AML-193 (cell line): ENCODE measurements at regions not wholly inside any gene's neighbourhood (a gene's known extent, or its start where the extent isn't known, plus 50 kb on each side); places are given as distances from the start of the nearest gene placed in this dataset.
"Not testable (repeated sequence)": the region's sequence is repeated elsewhere in the genome, so short reads cannot be mapped to it uniquely, and the experiment has no call there.

Experiments used
- DNase-seq, 2 experiments: peaks; one replicate each; lab custom pipeline; 2025; lab: John Stamatoyannopoulos, UW

- DNase-seq = not testable (repeated sequence)
Measured at GRCh38 chr5:52165806-52166205, 621.9 kb upstream of the ITGA1 start.

GRCh38 chr5:52173133-52173532 is 614.6 kb upstream of the ITGA1 start:
- no peak for DNase-seq

GRCh38 chr5:52177193-52177592 is 610.5 kb upstream of the ITGA1 start:
- DNase-seq = no peak

GRCh38 chr5:52181403-52181802 is 606.3 kb upstream of the ITGA1 start:
- no peak for DNase-seq

DNA sequence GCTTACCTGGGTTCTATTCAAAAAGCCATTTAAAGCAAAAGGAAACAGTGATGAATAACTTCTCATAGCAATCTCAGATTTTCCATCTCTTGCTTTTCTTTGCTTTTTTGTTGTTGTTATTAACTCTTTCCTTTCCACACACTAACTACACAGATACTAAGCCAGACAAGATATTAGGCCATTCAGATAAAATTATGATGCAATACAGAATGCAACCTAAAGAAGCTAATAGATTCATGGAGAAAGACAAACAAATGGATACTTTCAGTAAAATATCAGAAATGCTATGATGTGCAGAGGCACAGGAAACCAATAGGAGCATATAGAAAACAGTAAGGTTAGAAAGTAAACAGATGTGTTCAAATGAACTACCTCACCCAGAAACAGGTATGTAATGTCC is 597.0 kb upstream of the ITGA1 start:
- no peak for DNase-seq

DNA sequence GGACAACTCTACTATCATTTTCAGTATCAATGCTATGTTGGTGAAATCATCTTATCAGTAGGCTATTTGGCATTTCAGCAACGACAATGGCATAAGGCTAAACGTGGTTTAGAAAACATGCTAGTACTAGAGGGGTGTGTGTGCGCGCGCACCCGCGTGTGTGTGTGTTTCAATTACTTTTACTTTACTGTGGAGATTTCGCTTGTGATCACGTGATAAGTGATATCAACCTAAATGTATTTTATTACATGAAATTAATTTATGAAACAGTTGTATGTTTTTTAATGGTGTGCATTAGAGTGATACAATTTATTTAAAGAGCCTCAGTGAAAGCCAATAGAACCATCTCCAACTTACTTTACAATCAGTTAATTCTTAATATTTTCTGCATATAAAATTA is 587.9 kb upstream of the ITGA1 start:
- no peak for DNase-seq

- DNase-seq = no peak
Measured at GRCh38 chr5:52202256-52202655, 585.5 kb upstream of the ITGA1 start.

- DNase-seq = no peak
Measured at GRCh38 chr5:52204310-52204709, 583.4 kb upstream of the ITGA1 start.
